A549 (cell line): ENCODE measurements at regions not wholly inside any gene's neighbourhood (a gene's known extent, or its start where the extent isn't known, plus 50 kb on each side); places are given as distances from the start of the nearest gene placed in this dataset.

Experiments used
- ATAC-seq, 2 experiments: fragments of 200-7000 bp in 1 of 2; fragments of >200 bp in 1 of 2; cut with Nextera tagmentation in 1 of 2; cut with Tn5 transposase in 1 of 2; 3 replicates each; pipeline versions ENCODE4 v1.8.0 to v1.9.1; 2018 to 2020; ENCODE audit warnings: mild to moderate bottlenecking in 1 of 2, moderate library complexity in 1 of 2
- CTCF ChIA-PET: fragments of 300-600 bp; sonication (Branson Sonifier 250); formaldehyde crosslinking; extraction: SDS; loops from one replicate; lab custom pipeline; 2021; ENCODE audit warnings: antibody characterized with exemption, inconsistent platforms; lab: Yijun Ruan, JAX
- POLR2A ChIA-PET: fragments of 350-600 bp; formaldehyde crosslinking; extraction: SDS; loops from one replicate; lab custom pipeline; 2021; ENCODE audit warnings: antibody characterized with exemption, inconsistent platforms; lab: Yijun Ruan, JAX
- DNase-seq, 2 experiments: peaks; one replicate each; pipeline versions ENCODE4 v3.0.0 to v3.0.0-alpha.2; 2011 to 2016; ENCODE audit warnings: low read depth in 1 of 2, low spot score in 1 of 2
- FAIRE-seq: peaks from 2 replicates; lab custom pipeline; 2011; peaks lifted over from hg19 to GRCh38; lab: Jason Lieb, UNC
- H3K27ac ChIP-seq, 2 experiments: fragments of >200 bp; sonication (Bioruptor Twin); formaldehyde crosslinking; 3 replicates each; pipeline ENCODE4 v1.5.1; 2016 to 2017
- H3K4me1 ChIP-seq: fragments of >200 bp; sonication (Bioruptor Twin); formaldehyde crosslinking; 3 replicates; pipeline ENCODE4 v1.6.1; 2016
- H3K4me2 ChIP-seq: fragments of >200 bp; sonication (Bioruptor Twin); formaldehyde crosslinking; 3 replicates; pipeline ENCODE4 v1.6.1; 2016
- H3K4me3 ChIP-seq: fragments of >200 bp; sonication (Bioruptor Twin); formaldehyde crosslinking; 3 replicates; pipeline ENCODE4 v1.5.1; 2016
- H3K9me3 ChIP-seq: fragments of >200 bp; sonication (Bioruptor Twin); formaldehyde crosslinking; 3 replicates; pipeline ENCODE4 v1.6.1; 2016
- BCL3 ChIP-seq: fragments of >200 bp; sonication (Bioruptor Twin); formaldehyde crosslinking; IDR thresholded peaks from 3 replicates; pipeline ENCODE4 v1.6.1; 2016
- CBX2 ChIP-seq: fragments of 200-600 bp; sonication (generic); IDR thresholded peaks from 2 replicates; pipeline ENCODE4 v1.6.1; 2016; ENCODE audit warnings: low read depth, mild to moderate bottlenecking, borderline replicate concordance
- CBX8 ChIP-seq: fragments of 200-600 bp; sonication (generic); IDR thresholded peaks from 2 replicates; pipeline ENCODE4 v1.6.1; 2016
- CEBPB ChIP-seq, 2 experiments: fragments of >200 bp in 1 of 2; sonication (Bioruptor Twin) in 1 of 2; formaldehyde crosslinking in 1 of 2; IDR thresholded peaks; 2 replicates each; pipeline ENCODE4 v1.6.1; 2012 to 2016
- E2F6 ChIP-seq: IDR thresholded peaks from 2 replicates; pipeline ENCODE4 v1.6.1; 2012; ENCODE audit warnings: low read depth, borderline replicate concordance
- EHF ChIP-seq: fragments of 250-450 bp; sonication (Bioruptor Pico); IDR thresholded peaks from 2 replicates; pipeline ENCODE4 v1.5.0; 2020; ENCODE audit warnings: mild to moderate bottlenecking
- HDAC2 ChIP-seq: fragments of 200-600 bp; sonication (generic); IDR thresholded peaks from 2 replicates; pipeline ENCODE4 v1.6.1; 2016
- HES2 ChIP-seq: fragments of >200 bp; sonication (Bioruptor Twin); formaldehyde crosslinking; IDR thresholded peaks from 2 replicates; pipeline ENCODE4 v1.6.1; 2016
- HMGXB4 ChIP-seq: fragments of 250-450 bp; sonication (Bioruptor Pico); IDR thresholded peaks from 2 replicates; pipeline ENCODE4 v1.5.0; 2021; ENCODE audit warnings: mild to moderate bottlenecking, moderate library complexity, borderline replicate concordance
- JUN ChIP-seq, 2 experiments: fragments of >200 bp; sonication (Bioruptor Twin); formaldehyde crosslinking; IDR thresholded peaks; 2 replicates in 1 of 2; 3 replicates in 1 of 2; pipeline ENCODE4 v1.6.1; 2016 to 2017
- KDM5A ChIP-seq: fragments of 200-600 bp; sonication (generic); IDR thresholded peaks from 2 replicates; pipeline ENCODE4 v1.6.1; 2016; ENCODE audit warnings: antibody characterized with exemption, mild to moderate bottlenecking
- MAFK ChIP-seq: fragments of 450-650 bp; IDR thresholded peaks from 2 replicates; pipeline ENCODE4 v1.6.1; 2014; ENCODE audit not compliant: partially characterized antibody
- MAX ChIP-seq: IDR thresholded peaks from 2 replicates; pipeline ENCODE4 v1.6.1; 2012
- MAZ ChIP-seq: fragments of 150-350 bp; IDR thresholded peaks from 2 replicates; pipeline ENCODE4 v1.6.1; 2014; ENCODE audit warnings: antibody characterized with exemption, low read depth, low read length, borderline replicate concordance
- NPAS2 ChIP-seq: fragments of 250-450 bp; sonication (Bioruptor Pico); IDR thresholded peaks from 2 replicates; pipeline ENCODE4 v1.8.0; 2022; ENCODE audit warnings: mild to moderate bottlenecking, moderate library complexity, borderline replicate concordance
- NR3C1 ChIP-seq: fragments of >200 bp; sonication (Bioruptor Twin); formaldehyde crosslinking; IDR thresholded peaks from 3 replicates; pipeline ENCODE4 v1.6.1; 2017
- PBX3 ChIP-seq: IDR thresholded peaks from 2 replicates; pipeline ENCODE4 v1.6.1; 2012
- POLR2A ChIP-seq: IDR thresholded peaks from 2 replicates; pipeline ENCODE4 v1.6.1; 2012; ENCODE audit warnings: mild to moderate bottlenecking, low read length
- RAD21 ChIP-seq, 2 experiments: fragments of >200 bp in 1 of 2; sonication (Bioruptor Twin) in 1 of 2; formaldehyde crosslinking in 1 of 2; IDR thresholded peaks in 1 of 2; conservative IDR thresholded peaks in 1 of 2; 2 replicates in 1 of 2; 3 replicates in 1 of 2; pipeline ENCODE4 v1.6.1; 2012 to 2018; ENCODE audit warnings: inconsistent platforms in 1 of 2
- RARB ChIP-seq: fragments of 250-450 bp; sonication (Bioruptor Pico); IDR thresholded peaks from 2 replicates; pipeline ENCODE4 v1.8.0; 2021; ENCODE audit warnings: mild to moderate bottlenecking, moderate library complexity
- RCOR1 ChIP-seq: fragments of 150-350 bp; IDR thresholded peaks from 2 replicates; pipeline ENCODE4 v1.6.1; 2014; ENCODE audit warnings: antibody characterized with exemption, low read length, low read depth
- SMC3 ChIP-seq: fragments of >200 bp; sonication (Bioruptor Twin); formaldehyde crosslinking; IDR thresholded peaks from 3 replicates; pipeline ENCODE4 v1.6.1; 2018; ENCODE audit warnings: inconsistent platforms
- SREBF2 ChIP-seq: fragments of 450-650 bp; IDR thresholded peaks from 2 replicates; pipeline ENCODE4 v1.6.1; 2014; ENCODE audit warnings: mild to moderate bottlenecking, moderate library complexity
- TFCP2L1 ChIP-seq: fragments of 250-450 bp; sonication (Bioruptor Pico); IDR thresholded peaks from 2 replicates; pipeline ENCODE4 v1.5.0; 2021; ENCODE audit warnings: mild to moderate bottlenecking
- USF2 ChIP-seq: fragments of 450-650 bp; IDR thresholded peaks from 2 replicates; pipeline ENCODE4 v1.6.1; 2014; ENCODE audit warnings: antibody characterized with exemption
- ZSCAN20 ChIP-seq: fragments of 250-450 bp; sonication (Bioruptor Pico); IDR thresholded peaks from 2 replicates; pipeline ENCODE4 v1.8.0; 2022; ENCODE audit warnings: mild to moderate bottlenecking, moderate library complexity
- WGBS: methylation state at CpG from one replicate; pipeline ENCODE4 v1.1.6; 2017; ENCODE audit errors: missing lambda C conversion rate; 5-methylcytosine and 5-hydroxymethylcytosine counted together

GRCh38 chr6:53433951-53434285 is 85.2 kb upstream of the ELOVL5 start:
- Histone ChIP-seq H3K4me3 (no peak overlapping the region), H3K27ac (no peak overlapping the region; a peak in 1 of 6 replicates), H3K4me1 (peaks cover 25% of the 10 kb centered on the region), H3K9me3 (no peaks in the 10 kb centered on the region), H3K4me2 (no peak overlapping the region)
- DNase-seq, result no peak
- CTCF ChIA-PET, result interaction anchor here (1.4 to 2.5 kb wide), 2 partner anchors 16 to 262 kb away, joined by 3 to 22 read pairs; no protein-coding TSS in a partner anchor
- 84% methylated on average over 2 of the region's 2 CpGs for WGBS
- ATAC-seq, result no peak
- POLR2A ChIA-PET, result interaction anchor here (1.2 kb wide), 1 partner anchor 74 kb away, joined by 6 read pairs; no protein-coding TSS in a partner anchor
- FAIRE-seq, result no peak
- TF ChIP-seq SREBF2, result no peak
- no peak for TF ChIP-seq MAFK
- no peak for TF ChIP-seq HMGXB4
- no peak for TF ChIP-seq POLR2A
- no peak for TF ChIP-seq NR3C1
- TF ChIP-seq KDM5A, result no peak
- TF ChIP-seq RARB (CRISPR knock-in tag), result no peak
- no peak for TF ChIP-seq JUN (IDR thresholded peaks at IDR 0.05)
- TF ChIP-seq PBX3, result no peak
- no peak for TF ChIP-seq RAD21 (conservative IDR thresholded peaks at IDR 0.05 in 1 of 2, IDR thresholded peaks at IDR 0.05 in 1 of 2)
- TF ChIP-seq HDAC2, result no peak
- TF ChIP-seq HES2, result no peak
- TF ChIP-seq USF2, result no peak
- no peak for TF ChIP-seq CBX8

GRCh38 chr6:53433261-53433950 is 84.7 kb upstream of the ELOVL5 start:
- H3K4me1 ChIP-seq, result peaks cover 25% of the 10 kb centered on the region
- CTCF ChIA-PET, result interaction anchor here (1.4 to 2.5 kb wide), 4 partner anchors 15 to 329 kb away, joined by 3 to 22 read pairs (median 4); no protein-coding TSS in a partner anchor
- DNase-seq (no peak), ATAC-seq (no peak)
- no peaks in the 10 kb centered on the region for H3K9me3 ChIP-seq
- no peak overlapping the region for H3K4me3 ChIP-seq
- POLR2A ChIA-PET, result interaction anchor here (1.2 kb wide), 1 partner anchor 74 kb away, joined by 6 read pairs; no protein-coding TSS in a partner anchor
- WGBS, result 58% methylated on average over 4 of the region's 4 CpGs
- peak overlapping the region in 1 of 2 experiments; percentile 72; a peak in 3 of 6 replicates for H3K27ac ChIP-seq
- no peak for TF ChIP-seq CEBPB (IDR thresholded peaks at IDR 0.05)
- TF ChIP-seq NR3C1, result no peak
- no peak for TF ChIP-seq MAZ
- no peak for TF ChIP-seq TFCP2L1 (CRISPR knock-in tag)
- no peak for TF ChIP-seq E2F6
- no peak for TF ChIP-seq RCOR1
- TF ChIP-seq EHF (CRISPR knock-in tag), result no peak
- TF ChIP-seq SMC3, result no peak
- TF ChIP-seq NPAS2 (CRISPR knock-in tag), result no peak
- TF ChIP-seq ZSCAN20, result no peak
- TF ChIP-seq BCL3, result no peak
- no peak for TF ChIP-seq MAX
- no peak for TF ChIP-seq CBX8
- TF ChIP-seq HES2, result no peak
- no peak for TF ChIP-seq CBX2
- TF ChIP-seq, all 56 proteins: peak for 0
- peak overlapping the region; percentile 65 for H3K4me2 ChIP-seq
- FAIRE-seq, result no peak
